ENCODE measurements at regions not wholly inside any gene's neighbourhood (a gene's known extent, or its start where the extent isn't known, plus 50 kb on each side); places are given as distances from the start of the nearest gene placed in this dataset.

- TF ChIP-seq CTCF (IDR thresholded peaks at IDR 0.05; ENCODE audit: extremely low read depth in 1 of 2, insufficient read depth in 1 of 2, low read depth in 1 of 2, low read length in 2 of 2) (no peak), POLR2A (IDR thresholded peaks at IDR 0.05; ENCODE audit: low read depth, low read length) (no peak), POLR2AphosphoS5 (IDR thresholded peaks at IDR 0.05; ENCODE audit: insufficient read depth, low read depth, low read length) (no peak), MYC (IDR thresholded peaks at IDR 0.05; ENCODE audit: low read depth, low read length) (no peak), MAX (IDR thresholded peaks at IDR 0.05; ENCODE audit: insufficient read depth, insufficient read length) (no peak)
Measured at GRCh38 chr9:107621436-107621835, 131.9 kb upstream of the KLF4 start.

Measured in endothelial cell of umbilical vein (primary cell).